Ishikawa (cell line): ENCODE measurements at regions not wholly inside any gene's neighbourhood (a gene's known extent, or its start where the extent isn't known, plus 50 kb on each side); places are given as distances from the start of the nearest gene placed in this dataset.

ENCODE experiments used
- CEBPB ChIP-seq: IDR thresholded peaks from 2 replicates; pipeline ENCODE4 v1.6.1; 2012
- CREB1 ChIP-seq: IDR thresholded peaks from 2 replicates; pipeline ENCODE4 v1.6.1; 2012; ENCODE audit warnings: low read depth
- EGR1 ChIP-seq: IDR thresholded peaks from 2 replicates; pipeline ENCODE4 v1.6.1; 2012
- EP300 ChIP-seq: IDR thresholded peaks from 2 replicates; pipeline ENCODE4 v1.6.1; 2012; ENCODE audit warnings: borderline replicate concordance
- FOXM1 ChIP-seq: IDR thresholded peaks from 2 replicates; pipeline ENCODE4 v1.6.1; 2012; ENCODE audit warnings: low read depth, borderline replicate concordance
- MAX ChIP-seq: IDR thresholded peaks from 2 replicates; pipeline ENCODE4 v1.6.1; 2012
- NFIC ChIP-seq: IDR thresholded peaks from 2 replicates; pipeline ENCODE4 v1.6.1; 2012
- RAD21 ChIP-seq: IDR thresholded peaks from 2 replicates; pipeline ENCODE4 v1.6.1; 2012; ENCODE audit warnings: low read depth
- REST ChIP-seq: IDR thresholded peaks from 2 replicates; pipeline ENCODE4 v1.6.1; 2012; ENCODE audit warnings: low read depth, mild to moderate bottlenecking
- TAF1 ChIP-seq: IDR thresholded peaks from 2 replicates; pipeline ENCODE4 v1.6.1; 2012; ENCODE audit warnings: low read depth, mild to moderate bottlenecking
- TCF12 ChIP-seq: IDR thresholded peaks from 2 replicates; pipeline ENCODE4 v1.6.1; 2012; ENCODE audit warnings: low read depth
- TEAD4 ChIP-seq: IDR thresholded peaks from 2 replicates; pipeline ENCODE4 v1.6.1; 2012
- USF1 ChIP-seq: IDR thresholded peaks from 2 replicates; pipeline ENCODE4 v1.6.1; 2012
- YY1 ChIP-seq: IDR thresholded peaks from 2 replicates; pipeline ENCODE4 v1.6.1; 2012; ENCODE audit warnings: low read depth
- ZBTB7A ChIP-seq: IDR thresholded peaks from 2 replicates; pipeline ENCODE4 v1.6.1; 2012; ENCODE audit warnings: low read depth

GRCh38 chr6:169999367-169999766, 247.9 kb downstream of the ERMARD start:
- TF ChIP-seq EGR1: no peak
- no peak for TF ChIP-seq NFIC
- TF ChIP-seq YY1: no peak
- TF ChIP-seq REST: no peak
- no peak for TF ChIP-seq TEAD4
- no peak for TF ChIP-seq TAF1
- no peak for TF ChIP-seq USF1
- no peak for TF ChIP-seq MAX
- TF ChIP-seq RAD21: no peak
- TF ChIP-seq FOXM1: no peak
- no peak for TF ChIP-seq ZBTB7A
- TF ChIP-seq CEBPB: no peak
- TF ChIP-seq EP300: no peak
- no peak for TF ChIP-seq TCF12
- no peak for TF ChIP-seq CREB1

GRCh38 chr6:169998457-169998856, 247.0 kb downstream of the ERMARD start:
- no peak for TF ChIP-seq RAD21
- TF ChIP-seq TEAD4: no peak
- TF ChIP-seq FOXM1: no peak
- no peak for TF ChIP-seq MAX
- no peak for TF ChIP-seq EGR1
- TF ChIP-seq USF1: no peak
- TF ChIP-seq CREB1: no peak

GRCh38 chr6:169997930-169998218, 246.5 kb downstream of the ERMARD start:
- TF ChIP-seq TEAD4 (no peak), USF1 (no peak), FOXM1 (no peak), TCF12 (no peak), NFIC (no peak)

- TF ChIP-seq TEAD4 (no peak), RAD21 (no peak), USF1 (no peak), EGR1 (no peak), CEBPB (no peak), YY1 (no peak)
Observed at GRCh38 chr6:169997187-169997929, 245.9 kb downstream of the ERMARD start.

- TF ChIP-seq CREB1 (no peak), EP300 (no peak), YY1 (no peak), ZBTB7A (no peak), CEBPB (no peak), FOXM1 (no peak), NFIC (no peak), RAD21 (no peak), USF1 (no peak), MAX (no peak), TEAD4 (no peak), TCF12 (no peak), EGR1 (no peak), TAF1 (no peak), REST (no peak)
Observed at GRCh38 chr6:169996378-169997051, 245.1 kb downstream of the ERMARD start.
